Activated naive CD4-positive, alpha-beta T cell (primary cell): ENCODE measurements at regions not wholly inside any gene's neighbourhood (a gene's known extent, or its start where the extent isn't known, plus 50 kb on each side); places are given as distances from the start of the nearest gene placed in this dataset.
"Not testable (repeated sequence)": the region's sequence is repeated elsewhere in the genome, so short reads cannot be mapped to it uniquely, and the experiment has no call there.

Experiments used
- DNase-seq, 4 experiments: peaks; one replicate each; lab custom pipeline; 2025; lab: John Stamatoyannopoulos, UW

GRCh38 chrX:122913134-122913533 is 270.9 kb upstream of the GRIA3 start:
- DNase-seq = no peak

DNA sequence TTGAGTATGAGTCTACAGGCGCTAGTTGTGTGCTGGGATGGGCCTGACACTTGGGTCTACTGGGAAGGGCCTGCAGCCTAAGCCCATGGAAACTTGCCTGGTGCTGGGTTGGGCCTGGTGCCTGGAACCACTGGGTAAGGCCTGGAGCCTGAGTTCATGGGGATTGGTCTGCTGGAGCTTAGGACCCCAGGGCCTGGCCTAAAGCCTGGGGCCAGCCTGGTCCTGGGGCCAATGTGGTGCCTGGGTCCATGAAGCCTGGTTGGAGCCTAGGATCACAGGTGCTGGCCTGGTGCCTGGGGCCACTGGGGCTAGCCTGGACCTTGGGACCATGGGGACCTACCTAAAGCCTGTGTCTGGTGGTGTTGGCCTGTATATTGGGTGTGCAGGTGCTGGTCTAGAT is 270.3 kb upstream of the GRIA3 start:
- no peak for DNase-seq

GRCh38 chrX:122914256-122914655 is 269.8 kb upstream of the GRIA3 start:
- DNase-seq = no peak

- DNase-seq = no peak
Observed at GRCh38 chrX:122934131-122934530, 249.9 kb upstream of the GRIA3 start.

- DNase-seq = no peak
Observed at GRCh38 chrX:122940199-122940598, 243.9 kb upstream of the GRIA3 start.

DNA sequence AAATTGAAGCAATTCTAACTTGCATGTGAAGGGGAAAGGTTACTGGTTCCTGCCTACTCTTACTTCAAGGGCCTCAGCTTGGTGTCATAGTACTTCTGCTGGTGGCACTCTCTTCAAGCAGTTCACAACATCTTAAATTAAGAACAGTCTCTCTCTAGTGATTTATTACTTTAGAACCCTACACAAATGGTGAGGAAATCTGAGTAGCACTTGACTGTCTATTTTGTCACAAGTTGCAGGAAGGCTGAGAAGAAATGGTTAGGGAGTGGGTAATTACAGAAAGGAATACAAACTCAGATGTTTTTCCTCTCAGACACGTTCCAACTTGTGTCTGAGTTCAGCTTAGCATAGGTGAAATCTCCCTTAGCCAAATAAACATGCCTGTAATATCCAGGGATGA is 242.3 kb upstream of the GRIA3 start:
- no peak for DNase-seq

GRCh38 chrX:122943918-122944317 is 240.2 kb upstream of the GRIA3 start:
- no peak for DNase-seq

DNA sequence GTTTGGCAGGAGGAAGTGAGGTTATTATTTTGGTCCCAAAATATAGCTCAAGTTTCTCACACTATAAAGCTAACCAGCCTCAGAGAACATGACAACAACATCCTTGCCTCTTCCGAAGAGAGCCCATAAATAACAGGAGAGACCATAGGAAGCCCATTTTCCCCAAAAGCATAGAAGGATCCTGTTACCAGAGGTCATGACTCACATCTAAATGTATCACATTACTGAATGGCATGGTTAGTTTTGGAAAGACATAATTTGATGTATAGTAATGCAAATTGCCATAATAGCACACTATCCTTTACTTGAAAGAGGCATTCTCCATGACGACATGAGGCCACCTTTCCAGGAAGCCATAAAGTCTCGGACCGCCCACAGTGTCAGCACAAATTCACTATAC is 238.8 kb upstream of the GRIA3 start:
- no peak for DNase-seq

- no peak for DNase-seq
Observed at GRCh38 chrX:122972604-122973003, 211.5 kb upstream of the GRIA3 start.

- DNase-seq = no peak
Observed at GRCh38 chrX:122982521-122982920, 201.6 kb upstream of the GRIA3 start.

DNA sequence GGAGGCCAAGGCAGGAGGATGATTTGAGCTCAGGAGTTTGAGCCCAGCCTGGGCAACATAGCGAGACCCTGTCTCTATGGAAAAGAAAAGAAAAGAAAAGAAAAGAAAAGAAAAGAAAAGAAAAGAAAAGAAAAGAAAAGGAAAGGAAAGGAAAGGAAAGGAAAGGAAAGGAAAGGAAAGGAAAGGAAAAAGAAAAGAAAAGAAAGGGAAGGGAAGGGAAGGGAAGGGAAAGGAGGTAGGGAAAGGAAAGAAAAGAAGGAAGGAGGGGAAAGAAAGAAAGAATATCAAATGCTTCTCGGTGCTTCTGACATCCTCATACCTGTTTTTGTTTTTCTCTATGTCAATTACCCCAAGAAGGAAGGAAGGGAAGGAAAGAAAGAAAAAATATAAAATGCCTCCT is 181.2 kb upstream of the GRIA3 start:
- not testable (repeated sequence) for DNase-seq

DNA sequence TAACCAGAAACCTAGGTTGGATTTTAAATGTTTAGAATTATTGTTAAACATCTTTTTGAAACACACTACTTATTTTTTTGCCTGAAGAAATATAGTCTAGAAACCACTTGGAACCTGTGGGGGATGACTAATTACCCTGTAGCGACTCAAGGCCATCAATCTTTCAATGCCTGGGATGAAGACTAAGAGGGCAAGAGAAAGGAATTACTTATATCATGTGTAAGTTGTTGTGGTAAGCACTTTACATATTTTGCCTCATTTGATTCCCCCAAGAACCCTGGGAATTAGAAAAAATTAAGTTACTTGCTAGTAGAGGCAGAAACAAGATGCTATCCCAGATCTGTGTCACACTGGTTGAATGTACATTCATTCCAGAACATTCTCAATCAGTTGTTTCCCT is 170.9 kb upstream of the GRIA3 start:
- no peak for DNase-seq

GRCh38 chrX:123036401-123036800 is 147.7 kb upstream of the GRIA3 start:
- DNase-seq = no peak

DNA sequence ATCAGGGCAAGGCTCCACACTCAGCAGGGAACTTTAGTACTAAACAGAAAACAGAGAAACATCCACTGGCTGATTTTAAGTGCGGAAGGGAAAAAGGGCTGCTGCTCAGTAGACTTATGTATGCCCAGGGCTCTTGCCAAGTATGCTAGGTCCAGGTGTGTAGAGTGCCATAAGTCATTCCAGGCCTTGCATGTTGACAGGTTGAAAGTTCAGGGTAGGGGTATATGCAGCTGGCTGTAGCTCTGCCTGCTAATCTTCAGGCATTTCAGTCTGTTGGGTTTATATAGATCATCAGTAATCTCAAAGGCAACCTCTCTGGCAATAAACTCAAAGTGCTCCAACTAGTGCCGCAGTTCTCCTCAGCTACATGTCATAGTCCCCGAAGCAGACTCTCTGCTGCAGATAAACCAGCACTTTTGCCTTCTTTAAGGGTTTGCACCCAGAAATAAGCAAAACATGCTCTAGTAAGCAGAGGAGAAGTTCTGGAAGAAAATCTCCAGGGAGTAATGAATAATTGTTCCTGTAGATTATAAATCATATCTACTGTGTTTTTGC is 134.9 kb upstream of the GRIA3 start:
- DNase-seq = no peak

DNA sequence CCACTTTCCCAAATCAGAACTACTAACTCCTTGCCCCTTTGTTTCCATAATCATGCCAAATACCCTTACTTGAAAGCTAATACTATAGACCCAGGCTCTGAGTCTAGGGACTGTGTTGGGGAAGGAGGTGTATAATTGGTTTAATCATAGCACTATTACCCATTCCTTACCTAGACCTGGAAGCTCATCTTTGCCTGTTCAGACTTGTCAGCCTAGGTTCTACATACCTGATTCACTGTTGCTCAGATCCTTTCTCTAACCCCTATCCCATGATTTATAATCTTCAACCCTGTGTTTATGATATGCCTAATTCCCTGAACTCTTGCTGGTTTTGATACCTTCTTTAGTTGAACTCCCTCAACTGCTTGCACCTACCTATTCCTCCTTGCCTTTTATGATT is 123.1 kb upstream of the GRIA3 start:
- no peak for DNase-seq

- no peak for DNase-seq
Observed at GRCh38 chrX:123064053-123064452, 120.0 kb upstream of the GRIA3 start.

GRCh38 chrX:123072686-123073385 is 111.2 kb upstream of the GRIA3 start:
- DNase-seq = no peak

- no peak for DNase-seq
Observed at GRCh38 chrX:123075947-123076561, 108.0 kb upstream of the GRIA3 start.

GRCh38 chrX:123077631-123078030 is 106.4 kb upstream of the GRIA3 start:
- no peak for DNase-seq

DNA sequence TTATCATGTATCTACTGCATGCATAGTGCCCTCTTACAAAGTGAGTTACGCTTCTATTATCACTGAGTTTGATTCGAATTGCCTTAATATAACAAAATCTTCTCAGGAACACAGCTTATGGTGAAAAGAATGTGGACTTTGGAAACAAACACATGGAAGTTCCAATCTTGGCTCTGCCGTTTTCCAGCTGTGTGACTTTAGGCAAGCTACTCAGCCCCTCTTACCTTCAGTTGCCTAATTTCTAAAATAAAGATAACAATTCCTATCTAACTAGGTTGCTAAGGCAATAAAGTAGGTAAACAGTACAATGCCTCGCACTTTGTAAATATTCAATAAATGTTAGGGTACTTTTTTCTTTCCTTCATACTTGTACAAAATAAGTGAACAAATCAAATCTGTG is 104.0 kb upstream of the GRIA3 start:
- DNase-seq = no peak

DNA sequence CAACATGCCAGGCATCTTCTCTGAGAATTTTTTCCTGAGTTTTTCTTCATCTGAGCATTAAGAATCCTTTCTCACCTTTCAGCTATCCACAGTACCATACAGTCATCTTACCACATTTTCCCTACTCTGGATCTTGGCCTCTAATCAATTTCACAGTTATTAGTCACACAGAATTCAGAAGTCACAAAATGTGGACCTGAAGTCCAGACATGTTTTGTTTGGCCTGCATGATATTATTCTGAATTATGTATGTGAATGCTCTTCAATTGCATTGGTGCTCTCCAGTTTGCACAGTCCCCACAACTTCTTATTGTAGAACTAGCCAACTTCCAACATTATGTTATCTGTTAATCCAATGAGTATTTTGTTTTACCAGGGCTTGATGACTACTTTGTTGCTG is 102.3 kb upstream of the GRIA3 start:
- no peak for DNase-seq

DNA sequence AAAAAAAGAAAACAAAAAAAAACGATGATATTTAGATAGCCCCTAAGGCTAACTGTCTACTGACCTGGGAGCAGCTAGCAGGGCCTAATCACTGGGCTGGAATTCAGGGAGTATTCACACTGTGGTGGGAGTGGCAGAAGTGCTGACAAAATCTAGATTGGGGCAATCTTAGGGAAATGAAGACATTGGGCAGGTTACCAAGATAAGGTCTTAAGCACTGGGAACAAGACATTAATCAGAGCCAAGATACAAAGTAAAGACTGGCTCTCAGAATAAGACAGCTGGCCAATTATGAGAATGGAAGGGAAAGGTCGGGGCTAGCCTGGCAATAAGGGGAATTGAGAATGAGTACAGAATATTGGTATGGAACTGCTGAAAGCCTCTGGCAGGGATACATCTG is 100.2 kb upstream of the GRIA3 start:
- no peak for DNase-seq

GRCh38 chrX:123084797-123085196 is 99.3 kb upstream of the GRIA3 start:
- no peak for DNase-seq
